ENCODE measurements at regions not wholly inside any gene's neighbourhood (a gene's known extent, or its start where the extent isn't known, plus 50 kb on each side); places are given as distances from the start of the nearest gene placed in this dataset.

DNA sequence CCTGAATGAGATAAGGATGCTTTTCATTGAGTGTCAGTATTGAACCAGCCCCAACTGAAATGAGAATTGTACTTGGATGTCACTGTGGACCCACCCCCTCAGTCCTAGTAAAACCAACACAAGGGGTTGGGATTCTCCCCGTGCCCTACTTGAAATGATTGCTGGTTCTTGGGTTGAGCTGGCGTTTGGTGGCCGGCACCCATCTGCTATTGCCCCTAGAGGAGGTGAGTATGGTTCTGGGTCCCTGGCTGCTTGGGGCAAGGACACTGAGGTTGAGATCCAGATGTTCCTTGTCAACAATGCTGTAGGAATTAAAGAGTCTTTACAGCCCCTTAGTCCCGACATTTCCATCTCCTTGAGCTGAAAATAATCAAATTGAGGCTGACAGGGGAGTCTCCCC, 170.0 kb upstream of the ZNF32 start:
- H3K36me3 ChIP-seq (ENCODE audit: control insufficient read depth, insufficient read depth, low read length), result no peaks in the 10 kb centered on the region
- H3K27me3 ChIP-seq (ENCODE audit: control insufficient read depth, insufficient read depth, low read length), result no peaks in the 10 kb centered on the region
- no peak overlapping the region for H3K9ac ChIP-seq (ENCODE audit: low read length)
- H3K4me3 ChIP-seq (ENCODE audit: low read depth, low read length), result no peak overlapping the region
- no peaks in the 10 kb centered on the region for H3K9me3 ChIP-seq (ENCODE audit: control insufficient read depth, insufficient read depth, low read depth, low read length)
- no peaks in the 10 kb centered on the region for H3K4me1 ChIP-seq (ENCODE audit: control insufficient read depth, insufficient read depth, low read length)
- H3K27ac ChIP-seq (ENCODE audit: low read depth, low read length), result no peak overlapping the region

DNA sequence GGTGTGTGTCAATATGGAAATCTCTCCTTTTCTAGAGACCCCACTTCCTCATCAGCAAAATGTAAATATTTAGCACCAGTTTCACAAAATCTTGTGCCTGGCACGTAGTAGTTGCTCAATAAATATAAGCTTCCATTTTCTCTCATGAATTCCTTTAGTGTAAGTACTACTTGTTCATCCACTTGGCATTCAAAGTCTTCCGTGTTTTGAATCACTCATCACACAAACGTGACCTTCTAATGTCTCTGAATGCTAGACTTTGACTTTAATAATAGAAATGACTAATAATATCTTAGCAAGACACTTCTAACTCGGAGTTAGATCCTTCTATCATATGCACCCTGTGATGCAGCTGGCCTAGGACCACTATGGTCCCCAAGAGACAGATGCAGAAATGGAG, 168.7 kb upstream of the ZNF32 start:
- no peak overlapping the region for H3K4me3 ChIP-seq (ENCODE audit: low read depth, low read length)
- H3K9ac ChIP-seq (ENCODE audit: low read length), result no peak overlapping the region
- H3K27me3 ChIP-seq (ENCODE audit: control insufficient read depth, insufficient read depth, low read length), result no peaks in the 10 kb centered on the region
- H3K36me3 ChIP-seq (ENCODE audit: control insufficient read depth, insufficient read depth, low read length), result no peaks in the 10 kb centered on the region
- H3K27ac ChIP-seq (ENCODE audit: low read depth, low read length), result no peak overlapping the region
- H3K4me1 ChIP-seq (ENCODE audit: control insufficient read depth, insufficient read depth, low read length), result no peaks in the 10 kb centered on the region
- no peaks in the 10 kb centered on the region for H3K9me3 ChIP-seq (ENCODE audit: control insufficient read depth, insufficient read depth, low read depth, low read length)

DNA sequence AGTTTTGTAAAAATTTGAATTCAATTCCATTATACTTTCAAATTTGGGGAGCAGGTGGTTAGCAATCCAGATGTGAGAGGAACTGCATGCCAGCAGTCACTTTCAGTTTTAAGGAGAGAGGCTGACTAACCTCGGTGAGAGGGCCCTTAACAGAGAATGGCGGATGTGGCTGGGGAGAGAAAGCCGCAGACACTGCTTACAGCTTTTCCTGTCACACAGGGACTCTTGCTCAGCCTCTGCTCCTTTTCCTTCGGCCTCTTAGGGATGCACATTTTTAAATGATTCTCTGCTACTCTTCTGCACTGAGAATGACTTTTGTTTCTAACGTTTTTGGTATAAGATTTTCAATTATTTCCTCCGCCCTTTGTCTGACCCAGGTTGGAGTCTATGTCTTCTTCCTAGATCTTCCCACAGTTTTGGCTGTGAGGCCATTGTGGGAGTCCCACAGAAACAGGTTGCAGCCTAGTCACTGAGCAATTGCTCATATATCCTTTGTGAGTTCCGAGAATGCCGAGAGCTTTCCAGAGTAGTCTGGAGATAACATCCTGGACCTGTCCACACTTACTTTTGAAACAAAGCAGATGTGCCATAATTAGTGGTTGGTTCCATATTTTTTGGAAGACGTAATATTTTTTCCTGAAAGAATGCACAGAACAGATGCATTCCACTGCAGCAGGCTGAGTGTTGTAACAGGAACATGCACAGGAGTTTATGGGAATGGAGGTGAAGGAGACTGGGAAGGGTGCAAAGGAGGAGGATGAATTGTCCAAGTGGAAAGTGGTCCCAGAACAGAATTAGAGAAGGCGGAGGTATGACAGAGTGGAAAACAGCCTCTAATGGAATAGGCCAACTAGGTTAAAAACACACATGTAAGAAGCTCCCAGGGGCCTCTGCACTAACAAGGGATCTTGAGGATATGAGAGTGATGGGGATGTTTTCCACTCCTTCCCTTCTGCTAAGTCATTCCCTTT, 168.0 kb upstream of the ZNF32 start:
- H3K4me3 ChIP-seq (ENCODE audit: low read depth, low read length), result no peak overlapping the region
- H3K4me1 ChIP-seq (ENCODE audit: control insufficient read depth, insufficient read depth, low read length), result no peaks in the 10 kb centered on the region
- no peaks in the 10 kb centered on the region for H3K27me3 ChIP-seq (ENCODE audit: control insufficient read depth, insufficient read depth, low read length)
- H3K27ac ChIP-seq (ENCODE audit: low read depth, low read length), result no peak overlapping the region
- H3K9me3 ChIP-seq (ENCODE audit: control insufficient read depth, insufficient read depth, low read depth, low read length), result no peaks in the 10 kb centered on the region
- no peak overlapping the region for H3K9ac ChIP-seq (ENCODE audit: low read length)
- no peaks in the 10 kb centered on the region for H3K36me3 ChIP-seq (ENCODE audit: control insufficient read depth, insufficient read depth, low read length)

DNA sequence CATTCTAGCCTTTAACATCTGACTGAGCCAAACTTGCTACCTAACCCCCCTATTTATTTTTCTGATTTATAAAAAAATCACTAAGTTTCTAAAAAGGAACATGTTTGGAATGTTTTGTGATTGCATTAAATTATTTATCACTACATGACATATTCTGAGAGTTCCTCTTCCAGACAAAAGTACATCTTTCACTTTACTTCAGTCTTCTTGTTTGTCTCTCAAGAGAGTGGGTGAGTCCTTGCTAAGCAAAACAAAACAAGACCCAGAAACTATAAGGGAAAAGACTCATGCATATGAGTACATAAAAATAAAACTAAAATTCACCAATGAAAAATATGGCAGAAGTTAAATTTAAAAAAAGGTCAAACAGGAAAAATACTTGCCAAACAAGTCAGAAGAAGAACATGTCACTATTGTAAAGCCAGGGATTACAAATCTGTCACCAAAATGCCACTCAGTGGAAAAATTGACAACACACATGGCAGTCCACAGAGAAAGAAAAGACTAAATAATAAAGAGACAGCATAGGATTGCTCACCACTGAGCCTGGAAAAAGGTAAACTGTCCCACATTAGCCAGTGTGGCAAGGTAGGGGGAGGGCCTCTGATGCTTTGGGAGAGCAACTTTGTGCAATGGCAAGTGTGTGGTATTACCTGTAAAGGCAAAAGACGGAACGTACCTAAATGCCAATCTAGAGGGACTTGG, 166.7 kb upstream of the ZNF32 start:
- no peaks in the 10 kb centered on the region for H3K36me3 ChIP-seq (ENCODE audit: control insufficient read depth, insufficient read depth, low read length)

DNA sequence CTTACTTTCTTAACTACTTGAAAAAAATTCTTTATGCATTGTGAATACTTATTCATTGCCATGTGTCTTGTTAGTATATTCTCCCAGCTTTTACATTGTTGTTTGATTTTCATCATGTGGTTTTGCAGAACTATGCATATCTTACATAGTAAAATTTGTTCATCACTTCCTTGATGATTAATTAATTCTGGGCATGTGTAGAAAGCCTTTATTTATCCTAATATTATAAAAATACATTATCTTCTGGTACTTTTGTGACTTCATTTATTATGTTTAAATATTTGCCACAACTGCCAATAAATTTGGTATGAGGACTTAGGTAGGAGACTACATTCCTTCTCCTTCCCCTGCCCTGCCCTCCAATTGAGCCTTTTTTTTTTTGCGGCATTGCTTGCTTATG, 166.0 kb upstream of the ZNF32 start:
- no peak overlapping the region for H3K4me3 ChIP-seq (ENCODE audit: low read depth, low read length)
- H3K36me3 ChIP-seq (ENCODE audit: control insufficient read depth, insufficient read depth, low read length), result no peaks in the 10 kb centered on the region
- H3K4me1 ChIP-seq (ENCODE audit: control insufficient read depth, insufficient read depth, low read length), result no peaks in the 10 kb centered on the region
- H3K27me3 ChIP-seq (ENCODE audit: control insufficient read depth, insufficient read depth, low read length), result no peaks in the 10 kb centered on the region
- H3K27ac ChIP-seq (ENCODE audit: low read depth, low read length), result no peak overlapping the region
- H3K9me3 ChIP-seq (ENCODE audit: control insufficient read depth, insufficient read depth, low read depth, low read length), result no peaks in the 10 kb centered on the region
- H3K9ac ChIP-seq (ENCODE audit: low read length), result no peak overlapping the region

More for the DNA sequence above, 166.7 kb upstream of the ZNF32 start:
- H3K27me3 ChIP-seq (ENCODE audit: control insufficient read depth, insufficient read depth, low read length), result no peaks in the 10 kb centered on the region
- no peak overlapping the region for H3K27ac ChIP-seq (ENCODE audit: low read depth, low read length)
- H3K9ac ChIP-seq (ENCODE audit: low read length), result no peak overlapping the region
- H3K4me1 ChIP-seq (ENCODE audit: control insufficient read depth, insufficient read depth, low read length), result no peaks in the 10 kb centered on the region
- H3K4me3 ChIP-seq (ENCODE audit: low read depth, low read length), result no peak overlapping the region
- no peaks in the 10 kb centered on the region for H3K9me3 ChIP-seq (ENCODE audit: control insufficient read depth, insufficient read depth, low read depth, low read length)

DNA sequence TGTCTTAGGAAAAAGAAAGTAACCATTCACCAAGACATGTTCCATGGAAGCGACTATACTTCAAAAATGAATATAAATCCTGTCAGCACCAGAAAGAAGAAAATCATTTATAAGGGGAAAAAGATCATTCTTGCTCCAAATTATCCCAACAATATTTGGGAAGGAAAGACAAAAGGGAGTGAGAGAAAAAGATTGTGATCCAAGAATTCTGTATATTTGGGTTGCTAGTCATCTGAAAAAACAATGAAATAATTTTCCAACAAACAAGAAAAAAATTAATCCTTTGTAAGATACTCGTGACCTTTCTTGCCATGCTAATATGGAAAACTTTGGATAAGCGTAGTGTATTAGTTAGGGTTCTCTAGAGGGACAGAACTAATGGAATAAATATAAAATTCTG, 163.2 kb upstream of the ZNF32 start:
- H3K27me3 ChIP-seq (ENCODE audit: control insufficient read depth, insufficient read depth, low read length), result no peaks in the 10 kb centered on the region
- no peak overlapping the region for H3K4me3 ChIP-seq (ENCODE audit: low read depth, low read length)
- no peak overlapping the region for H3K9ac ChIP-seq (ENCODE audit: low read length)
- no peak overlapping the region for H3K27ac ChIP-seq (ENCODE audit: low read depth, low read length)
- H3K36me3 ChIP-seq (ENCODE audit: control insufficient read depth, insufficient read depth, low read length), result no peaks in the 10 kb centered on the region
- H3K9me3 ChIP-seq (ENCODE audit: control insufficient read depth, insufficient read depth, low read depth, low read length), result no peaks in the 10 kb centered on the region
- H3K4me1 ChIP-seq (ENCODE audit: control insufficient read depth, insufficient read depth, low read length), result no peaks in the 10 kb centered on the region

DNA sequence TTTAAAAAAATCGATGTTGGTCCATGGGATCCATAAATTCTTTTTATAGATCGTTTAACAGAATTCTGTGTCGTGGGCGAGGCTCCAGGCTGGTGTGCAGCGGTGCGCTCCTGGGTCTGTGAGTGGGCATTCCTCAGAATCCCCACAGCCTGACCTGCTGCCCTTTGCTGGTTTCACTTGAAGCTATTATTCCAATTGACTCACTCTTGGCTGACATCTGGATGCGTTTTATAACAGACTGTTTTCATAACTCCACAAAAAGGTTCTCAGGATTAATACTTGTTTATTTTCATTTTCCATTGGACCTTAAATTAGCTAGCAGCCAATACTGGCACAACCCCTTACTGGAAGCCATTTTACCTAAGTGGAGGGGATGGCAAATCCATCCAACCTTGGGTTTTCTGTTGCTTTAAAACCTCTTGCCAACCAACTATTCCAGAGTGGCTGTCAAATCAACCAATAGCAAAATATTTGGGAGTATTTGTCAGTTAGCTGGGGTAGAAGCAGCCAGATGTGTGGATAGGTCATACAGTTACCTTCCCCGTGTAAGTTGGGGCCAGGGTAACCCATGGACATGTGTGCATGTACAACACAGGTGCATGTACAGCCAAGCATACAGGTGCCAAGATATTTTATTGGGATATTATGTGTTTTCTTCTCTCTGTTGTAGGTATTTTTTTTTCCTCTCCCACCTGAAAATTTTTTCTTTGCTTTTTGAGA, 160.7 kb upstream of the ZNF32 start:
- Histone ChIP-seq H3K9me3 (ENCODE audit: control insufficient read depth, insufficient read depth, low read depth, low read length) (no peaks in the 10 kb centered on the region), H3K4me1 (ENCODE audit: control insufficient read depth, insufficient read depth, low read length) (no peaks in the 10 kb centered on the region), H3K4me3 (ENCODE audit: low read depth, low read length) (no peak overlapping the region), H3K9ac (ENCODE audit: low read length) (no peak overlapping the region), H3K27ac (ENCODE audit: low read depth, low read length) (no peak overlapping the region), H3K27me3 (ENCODE audit: control insufficient read depth, insufficient read depth, low read length) (no peaks in the 10 kb centered on the region), H3K36me3 (ENCODE audit: control insufficient read depth, insufficient read depth, low read length) (no peaks in the 10 kb centered on the region)

DNA sequence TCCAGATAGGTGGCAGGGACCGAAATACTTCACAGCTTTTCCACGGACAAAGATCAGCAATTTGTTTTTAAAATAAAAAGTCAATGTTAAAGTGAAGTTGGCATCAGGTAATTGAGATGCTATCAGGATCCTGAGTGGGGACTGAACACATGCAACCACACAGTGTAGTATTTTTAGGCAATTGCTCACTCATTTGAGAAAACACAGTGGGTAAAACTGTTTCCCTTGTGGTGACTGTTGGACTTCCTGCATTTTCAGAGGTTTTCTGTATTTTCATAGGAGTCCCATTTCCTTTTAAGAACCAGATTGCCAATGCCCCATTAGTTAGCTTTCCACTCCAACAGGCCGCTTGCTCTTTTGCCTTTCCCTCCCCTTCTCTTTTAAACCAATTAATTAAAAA, 159.5 kb upstream of the ZNF32 start:
- Histone ChIP-seq H3K27ac (ENCODE audit: low read depth, low read length) (no peak overlapping the region), H3K9me3 (ENCODE audit: control insufficient read depth, insufficient read depth, low read depth, low read length) (no peaks in the 10 kb centered on the region), H3K27me3 (ENCODE audit: control insufficient read depth, insufficient read depth, low read length) (no peaks in the 10 kb centered on the region), H3K9ac (ENCODE audit: low read length) (no peak overlapping the region), H3K36me3 (ENCODE audit: control insufficient read depth, insufficient read depth, low read length) (no peaks in the 10 kb centered on the region), H3K4me3 (ENCODE audit: low read depth, low read length) (no peak overlapping the region), H3K4me1 (ENCODE audit: control insufficient read depth, insufficient read depth, low read length) (no peaks in the 10 kb centered on the region)

DNA sequence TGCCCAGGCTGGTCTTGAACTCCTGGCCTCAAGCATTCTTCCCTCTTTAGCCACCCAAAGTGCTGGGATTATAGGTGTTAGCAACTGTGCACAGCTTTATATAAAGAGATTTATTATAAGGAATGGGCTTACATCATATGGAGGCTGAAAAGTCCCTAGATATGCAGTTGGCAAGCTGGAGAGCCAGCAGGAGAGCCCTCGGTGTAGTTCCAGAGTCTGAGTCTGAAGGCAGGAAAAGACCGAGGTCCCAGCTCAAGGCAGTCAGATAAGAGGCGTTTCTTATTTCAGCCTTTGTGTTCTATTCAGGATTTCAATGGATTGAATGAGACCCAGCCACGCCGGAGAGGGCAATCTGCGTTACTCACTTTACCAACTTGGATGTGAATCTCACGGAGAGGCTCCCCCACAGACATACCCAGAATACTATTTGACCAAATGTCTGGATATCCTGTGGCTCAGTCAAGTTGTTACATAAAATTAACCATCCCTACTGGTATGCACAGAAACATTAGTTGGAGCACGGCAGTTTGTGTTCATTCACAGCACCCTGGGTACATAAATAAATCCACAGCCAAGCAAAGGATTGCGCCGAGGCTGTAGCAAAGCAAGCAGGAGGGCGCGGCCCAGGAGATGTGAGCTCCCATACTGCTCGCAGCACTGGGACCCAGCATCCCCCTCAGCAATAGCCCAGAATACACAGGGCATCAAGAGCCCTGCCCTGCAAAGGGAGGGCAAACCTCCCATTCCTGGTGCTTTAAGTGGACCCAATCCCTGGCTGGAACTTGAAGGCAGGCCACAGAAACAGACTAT, 158.4 kb upstream of the ZNF32 start:
- H3K27ac ChIP-seq (ENCODE audit: low read depth, low read length), result no peak overlapping the region

DNA sequence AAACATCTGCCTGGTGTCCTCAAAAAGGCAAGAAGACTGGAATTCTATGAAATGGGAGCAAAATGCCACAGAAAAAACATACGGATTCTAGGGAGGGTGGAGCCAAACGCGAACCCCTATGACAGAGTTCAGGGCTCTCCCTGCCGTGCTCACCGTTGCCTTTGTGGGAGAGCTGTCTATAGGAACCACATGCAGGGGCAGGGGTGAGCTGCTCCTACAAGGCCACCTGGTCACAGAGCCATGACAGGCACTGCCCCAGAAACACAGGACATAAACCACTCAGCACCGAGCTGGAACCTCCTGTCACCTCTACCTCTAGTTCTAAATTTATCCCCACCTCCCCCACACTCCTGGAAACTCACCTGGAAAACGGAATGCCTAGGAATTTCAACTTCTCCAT, 155.1 kb upstream of the ZNF32 start:
- no peaks in the 10 kb centered on the region for H3K36me3 ChIP-seq (ENCODE audit: control insufficient read depth, insufficient read depth, low read length)
- H3K9me3 ChIP-seq (ENCODE audit: control insufficient read depth, insufficient read depth, low read depth, low read length), result no peaks in the 10 kb centered on the region
- H3K27me3 ChIP-seq (ENCODE audit: control insufficient read depth, insufficient read depth, low read length), result no peaks in the 10 kb centered on the region
- no peaks in the 10 kb centered on the region for H3K4me1 ChIP-seq (ENCODE audit: control insufficient read depth, insufficient read depth, low read length)
- no peak overlapping the region for H3K4me3 ChIP-seq (ENCODE audit: low read depth, low read length)
- H3K27ac ChIP-seq (ENCODE audit: low read depth, low read length), result no peak overlapping the region
- no peak overlapping the region for H3K9ac ChIP-seq (ENCODE audit: low read length)

More for the DNA sequence above, 158.4 kb upstream of the ZNF32 start:
- Histone ChIP-seq H3K4me1 (ENCODE audit: control insufficient read depth, insufficient read depth, low read length) (no peaks in the 10 kb centered on the region), H3K27me3 (ENCODE audit: control insufficient read depth, insufficient read depth, low read length) (no peaks in the 10 kb centered on the region), H3K9me3 (ENCODE audit: control insufficient read depth, insufficient read depth, low read depth, low read length) (no peaks in the 10 kb centered on the region), H3K9ac (ENCODE audit: low read length) (no peak overlapping the region), H3K36me3 (ENCODE audit: control insufficient read depth, insufficient read depth, low read length) (no peaks in the 10 kb centered on the region), H3K4me3 (ENCODE audit: low read depth, low read length) (no peak overlapping the region)

Data from HUES6 (cell line).